ENCODE measurements at regions not wholly inside any gene's neighbourhood (a gene's known extent, or its start where the extent isn't known, plus 50 kb on each side); places are given as distances from the start of the nearest gene placed in this dataset.

- TF ChIP-seq CTCF (conservative IDR thresholded peaks at IDR 0.05; ENCODE audit: low read depth, low read length) (no peak), EZH2 (IDR thresholded peaks at IDR 0.05; ENCODE audit: borderline replicate concordance, low read depth, low read length, poor library complexity, severe bottlenecking) (no peak)
Measured at GRCh38 chr2:198968545-198968944, 489.2 kb downstream of the SATB2 start.

All from A673 (cell line).